Adrenal gland (tissue), 5 donors: ENCODE measurements at regions not wholly inside any gene's neighbourhood (a gene's known extent, or its start where the extent isn't known, plus 50 kb on each side); places are given as distances from the start of the nearest gene placed in this dataset.

Experiments
- CTCF ChIP-seq, 6 experiments: fragments of 450-650 bp in 4 of 6; fragments of 200-600 bp in 2 of 6; sonication (generic) in 1 of 6; IDR thresholded peaks; 1 replicate in 5 of 6; 2 replicates in 1 of 6; pipeline versions ENCODE4 v1.5.1 to v1.8.0; 2016 to 2021; ENCODE audit warnings: antibody characterized with exemption in 6 of 6, mild to moderate bottlenecking in 2 of 6, moderate library complexity in 1 of 6
- POLR2A ChIP-seq, 2 donors: fragments of 450-650 bp; IDR thresholded peaks; one replicate each; pipeline ENCODE4 v1.6.1; 2017; ENCODE audit warnings: antibody characterized with exemption in 2 of 2, mild to moderate bottlenecking in 2 of 2, moderate library complexity in 1 of 2
- donor health status: DM: no; HTN: no; CAD: no.

GRCh38 chr7:130880668-130881067, 146.7 kb upstream of the KLF14 start:
- TF ChIP-seq CTCF (IDR thresholded peaks at IDR 0.05), result no peak
- TF ChIP-seq POLR2A (IDR thresholded peaks at IDR 0.05), result no peak
